ENCODE measurements at regions not wholly inside any gene's neighbourhood (a gene's known extent, or its start where the extent isn't known, plus 50 kb on each side); places are given as distances from the start of the nearest gene placed in this dataset.

DNA sequence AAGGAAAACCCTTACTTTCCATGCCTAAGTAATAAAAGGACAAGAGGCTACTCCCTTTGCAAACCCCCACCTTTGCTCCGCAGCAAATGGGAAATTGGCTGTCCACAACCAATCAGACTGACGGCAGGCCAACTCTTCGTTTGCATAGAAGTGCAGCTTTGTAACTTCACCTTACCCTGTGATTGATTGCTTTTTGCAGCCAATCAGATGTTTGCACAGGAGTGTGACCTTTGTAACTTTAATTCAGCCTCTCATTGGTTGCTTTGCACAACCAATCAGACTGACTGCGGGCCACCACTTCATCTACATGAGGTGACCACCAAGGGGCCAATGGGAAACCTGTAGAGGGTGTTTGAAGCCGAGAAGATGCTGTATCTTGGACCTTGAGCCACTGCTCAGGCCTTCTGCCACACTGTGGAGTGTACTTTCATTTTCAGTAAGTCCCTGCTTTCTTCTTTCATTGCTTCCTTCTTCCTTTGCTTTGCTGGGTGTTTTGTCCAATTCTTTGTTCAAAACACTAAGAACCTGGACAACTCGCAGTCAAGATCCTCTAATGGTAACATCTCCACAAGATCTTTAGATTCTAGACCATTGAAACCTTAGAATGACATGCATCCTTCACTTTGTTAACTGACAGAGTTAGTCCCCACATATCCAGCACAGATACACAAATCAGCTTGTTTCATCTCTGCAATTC lies 51.3 kb upstream of the FREM1 start:
- DNase-seq: no peak

- DNase-seq: no peak
These were observed 50.7 kb upstream of the FREM1 start for GRCh38 chr9:14960881-14961280.

Measured in NCI-H2029 treated with DMSO at 0.1 percent for 48 hours (cell line).